HepG2 (cell line): ENCODE measurements at regions not wholly inside any gene's neighbourhood (a gene's known extent, or its start where the extent isn't known, plus 50 kb on each side); places are given as distances from the start of the nearest gene placed in this dataset.

Source experiments
- ADNP ChIP-seq: sonication (generic); formaldehyde crosslinking; IDR thresholded peaks from 2 replicates; pipeline ENCODE4 v1.4.0; 2020; ENCODE audit warnings: missing genetic modification reagents
- ARNTL ChIP-seq: sonication (generic); formaldehyde crosslinking; IDR thresholded peaks from 2 replicates; pipeline ENCODE4 v1.4.0; 2020; ENCODE audit warnings: mild to moderate bottlenecking, missing genetic modification reagents
- CC2D1A ChIP-seq: sonication (generic); formaldehyde crosslinking; IDR thresholded peaks from 2 replicates; pipeline ENCODE4 v1.8.1; 2023; ENCODE audit warnings: mild to moderate bottlenecking, missing genetic modification reagents
- CREM ChIP-seq, 2 experiments: sonication (generic) in 1 of 2; formaldehyde crosslinking in 1 of 2; IDR thresholded peaks; 2 replicates each; pipeline versions ENCODE4 v1.4.0 to v1.6.1; 2016 to 2020; ENCODE audit warnings: antibody characterized with exemption in 1 of 2, mild to moderate bottlenecking in 1 of 2, missing genetic modification reagents in 1 of 2
- HBP1 ChIP-seq: IDR thresholded peaks from 2 replicates; pipeline ENCODE4 v1.6.1; 2016; ENCODE audit warnings: low read depth, control low read depth
- HMG20B ChIP-seq: conservative IDR thresholded peaks from 2 replicates; pipeline ENCODE4 v1.6.1; 2016; ENCODE audit warnings: missing genetic modification reagents, missing compliant biosample characterization
- IKZF5 ChIP-seq: IDR thresholded peaks from 2 replicates; pipeline ENCODE4 v1.6.1; 2018; ENCODE audit warnings: missing genetic modification reagents, mild to moderate bottlenecking, missing compliant biosample characterization
- NFAT5 ChIP-seq: sonication (generic); formaldehyde crosslinking; IDR thresholded peaks from 2 replicates; pipeline ENCODE4 v1.4.0; 2020; ENCODE audit warnings: missing genetic modification reagents
- PRDM4 ChIP-seq: sonication (generic); formaldehyde crosslinking; IDR thresholded peaks from 2 replicates; pipeline ENCODE4 v1.9.0; 2021; ENCODE audit warnings: missing genetic modification reagents, borderline replicate concordance
- SP2 ChIP-seq: sonication (generic); formaldehyde crosslinking; IDR thresholded peaks from 2 replicates; pipeline ENCODE4 v1.5.1; 2020; ENCODE audit warnings: mild to moderate bottlenecking, missing genetic modification reagents
- TBL1XR1 ChIP-seq: fragments of 150-350 bp; IDR thresholded peaks from 2 replicates; pipeline ENCODE4 v1.6.1; 2014; ENCODE audit warnings: borderline replicate concordance, low read length; ENCODE audit not compliant: partially characterized antibody
- TCF7L2 ChIP-seq: IDR thresholded peaks from 2 replicates; pipeline ENCODE4 v1.6.1; 2011; ENCODE audit warnings: mild to moderate bottlenecking, low read depth, low read length, moderate library complexity
- ZNF121 ChIP-seq: sonication (generic); formaldehyde crosslinking; IDR thresholded peaks from 2 replicates; pipeline ENCODE4 v1.5.0; 2020; ENCODE audit warnings: mild to moderate bottlenecking, missing genetic modification reagents
- ZNF335 ChIP-seq: sonication (generic); formaldehyde crosslinking; IDR thresholded peaks from 2 replicates; pipeline ENCODE4 v1.4.0; 2020; ENCODE audit warnings: missing genetic modification reagents
- ZNF362 ChIP-seq: sonication (generic); formaldehyde crosslinking; IDR thresholded peaks from 2 replicates; pipeline ENCODE4 v1.4.0; 2020; ENCODE audit warnings: missing genetic modification reagents, mild to moderate bottlenecking, borderline replicate concordance
- ZNF552 ChIP-seq: sonication (generic); formaldehyde crosslinking; IDR thresholded peaks from 2 replicates; pipeline ENCODE4 v1.9.0; 2022; ENCODE audit warnings: missing genetic modification reagents, mild to moderate bottlenecking, borderline replicate concordance

- no peak for TF ChIP-seq SP2 (CRISPR knock-in tag)
- TF ChIP-seq NFAT5 (CRISPR knock-in tag), result peak; percentile 63; the same call in 1 of the 2 replicates
- TF ChIP-seq ZNF362 (CRISPR knock-in tag), result peak; percentile 73; the same call in 1 of the 2 replicates
- no peak; the same call in 1 of the 2 replicates for TF ChIP-seq HMG20B (CRISPR knock-in tag)
- TF ChIP-seq TBL1XR1, result peak; percentile 36
- TF ChIP-seq ZNF121 (CRISPR knock-in tag), result peak; percentile 34; the same call in 1 of the 2 replicates
- no peak for TF ChIP-seq TCF7L2
- peak; percentile 84 for TF ChIP-seq IKZF5 (CRISPR knock-in tag)
- TF ChIP-seq ADNP (CRISPR knock-in tag), result no peak
- no peak for TF ChIP-seq HBP1 (CRISPR knock-in tag)
- peak; percentile 61 for TF ChIP-seq ZNF335 (CRISPR knock-in tag)
- peak; percentile 49 for TF ChIP-seq ARNTL (CRISPR knock-in tag)
- TF ChIP-seq PRDM4, result no peak
- no peak for TF ChIP-seq ZNF552 (CRISPR knock-in tag)
- no peak for TF ChIP-seq CREM (IDR thresholded peaks at IDR 0.05)
- no peak for TF ChIP-seq CREM (CRISPR knock-in tag; IDR thresholded peaks at IDR 0.05)
- TF ChIP-seq CC2D1A, result no peak
These were observed 67.4 kb upstream of the PIM1 start (continued) for GRCh38 chr6:37102299-37103168.
